WTC11 (cell line): ENCODE measurements at regions not wholly inside any gene's neighbourhood (a gene's known extent, or its start where the extent isn't known, plus 50 kb on each side); places are given as distances from the start of the nearest gene placed in this dataset.

Source experiments
- ATAC-seq: fragments of 200-7000 bp; cut with Tn5 transposase; 2 replicates; pipeline ENCODE4 v1.10.0; 2021; ENCODE audit warnings: mild to moderate bottlenecking, moderate library complexity
- CTCF ChIA-PET: fragments of 300-600 bp; sonication (Branson Sonifier 250); formaldehyde crosslinking; loops from one replicate; lab custom pipeline; 2021; ENCODE audit warnings: antibody characterized with exemption; lab: Charles Lee
- POLR2A ChIA-PET: fragments of 350-600 bp; sonication (Branson Sonifier 250); formaldehyde crosslinking; loops from one replicate; lab custom pipeline; 2021; ENCODE audit warnings: antibody characterized with exemption; lab: Charles Lee
- DNase-seq: peaks from one replicate; pipeline ENCODE4 v3.0.0; 2021; ENCODE audit warnings: low spot score
- H3K27ac Mint-ChIP-seq: 2 replicates; pipeline ENCODE4 v1.8.0; 2021; ENCODE audit warnings: mixed read lengths
- H3K27me3 Mint-ChIP-seq: 2 replicates; pipeline ENCODE4 v1.8.0; 2021; ENCODE audit warnings: low read depth, mild to moderate bottlenecking, moderate library complexity, mixed read lengths
- H3K36me3 Mint-ChIP-seq: 2 replicates; pipeline ENCODE4 v1.8.0; 2021; ENCODE audit warnings: mixed read lengths
- H3K4me1 Mint-ChIP-seq: 2 replicates; pipeline ENCODE4 v1.8.0; 2022; ENCODE audit warnings: mixed read lengths
- H3K4me3 Mint-ChIP-seq: 2 replicates; pipeline ENCODE4 v1.8.0; 2021; ENCODE audit warnings: mild to moderate bottlenecking, moderate library complexity, mixed read lengths
- H3K9me3 Mint-ChIP-seq: 2 replicates; pipeline ENCODE4 v1.8.0; 2021; ENCODE audit warnings: mixed read lengths
- AR ChIP-seq: fragments of 250-450 bp; sonication (Bioruptor Pico); IDR thresholded peaks from 2 replicates; pipeline ENCODE4 v1.9.0; 2021; ENCODE audit warnings: mild to moderate bottlenecking
- ATF2 ChIP-seq: sonication (generic); formaldehyde crosslinking; IDR thresholded peaks from 2 replicates; pipeline ENCODE4 v1.8.1; 2022; ENCODE audit warnings: low read depth, missing genetic modification reagents, borderline replicate concordance
- CREM ChIP-seq: sonication (generic); formaldehyde crosslinking; IDR thresholded peaks from 2 replicates; pipeline ENCODE4 v1.8.1; 2022; ENCODE audit warnings: mild to moderate bottlenecking, missing genetic modification reagents, moderate library complexity
- CTCF ChIP-seq: fragments of 200-600 bp; IDR thresholded peaks from 2 replicates; pipeline ENCODE4 v1.8.0; 2022; ENCODE audit warnings: antibody characterized with exemption
- E2F5 ChIP-seq: sonication (generic); formaldehyde crosslinking; IDR thresholded peaks from 2 replicates; pipeline ENCODE4 v1.8.1; 2022; ENCODE audit warnings: mild to moderate bottlenecking, moderate library complexity, missing genetic modification reagents
- ETV6 ChIP-seq: sonication (generic); formaldehyde crosslinking; IDR thresholded peaks from 2 replicates; pipeline ENCODE4 v1.8.1; 2022; ENCODE audit warnings: mild to moderate bottlenecking, missing genetic modification reagents
- IRF1 ChIP-seq: sonication (generic); formaldehyde crosslinking; IDR thresholded peaks from 2 replicates; pipeline ENCODE4 v1.8.0; 2023; ENCODE audit warnings: missing genetic modification reagents
- JUN ChIP-seq: sonication (generic); formaldehyde crosslinking; IDR thresholded peaks from 2 replicates; pipeline ENCODE4 v1.8.0; 2023; ENCODE audit warnings: mild to moderate bottlenecking, missing genetic modification reagents
- MYBL2 ChIP-seq: sonication (generic); formaldehyde crosslinking; IDR thresholded peaks from 2 replicates; pipeline ENCODE4 v1.8.1; 2023; ENCODE audit warnings: mild to moderate bottlenecking, moderate library complexity, missing genetic modification reagents
- NFE2L1 ChIP-seq: sonication (generic); formaldehyde crosslinking; IDR thresholded peaks from 2 replicates; pipeline ENCODE4 v1.8.1; 2023; ENCODE audit warnings: missing genetic modification reagents
- PRDM15 ChIP-seq: sonication (generic); formaldehyde crosslinking; IDR thresholded peaks from 2 replicates; pipeline ENCODE4 v1.8.0; 2022; ENCODE audit warnings: missing genetic modification reagents
- PREB ChIP-seq: sonication (generic); formaldehyde crosslinking; IDR thresholded peaks from 2 replicates; pipeline ENCODE4 v1.8.1; 2022; ENCODE audit warnings: mild to moderate bottlenecking, missing genetic modification reagents, moderate library complexity, borderline replicate concordance
- RORB ChIP-seq: fragments of 250-450 bp; sonication (Bioruptor Pico); IDR thresholded peaks from 2 replicates; pipeline ENCODE4 v1.9.0; 2021; ENCODE audit warnings: mild to moderate bottlenecking
- SP1 ChIP-seq: sonication (generic); formaldehyde crosslinking; conservative IDR thresholded peaks from 2 replicates; pipeline ENCODE4 v1.8.1; 2022; ENCODE audit warnings: missing genetic modification reagents
- ZNF317 ChIP-seq: sonication (generic); formaldehyde crosslinking; IDR thresholded peaks from 2 replicates; pipeline ENCODE4 v1.8.1; 2023; ENCODE audit warnings: low read depth, mild to moderate bottlenecking, moderate library complexity, missing genetic modification reagents, borderline replicate concordance
- ZNF423 ChIP-seq: fragments of 250-450 bp; sonication (Bioruptor Pico); IDR thresholded peaks from 2 replicates; pipeline ENCODE4 v2.1.2; 2022; ENCODE audit warnings: mild to moderate bottlenecking, moderate library complexity
- ZSCAN18 ChIP-seq: fragments of 250-450 bp; sonication (Bioruptor Pico); IDR thresholded peaks from 2 replicates; pipeline ENCODE4 v2.1.2; 2022; ENCODE audit warnings: mild to moderate bottlenecking, moderate library complexity

- ChIA-PET CTCF (no interaction called here), POLR2A (no interaction called here)
- H3K4me3 Mint-ChIP-seq = no peak overlapping the region
- no peak overlapping the region for H3K27ac Mint-ChIP-seq
- no peaks in the 10 kb centered on the region; the same call in 1 of the 2 replicates for H3K27me3 Mint-ChIP-seq
- peaks cover 36% of the 10 kb centered on the region for H3K4me1 Mint-ChIP-seq
- TF ChIP-seq PRDM15 (CRISPR knock-in tag) (no peak), E2F5 (CRISPR knock-in tag) (no peak), ZNF317 (CRISPR knock-in tag) (no peak), SP1 (CRISPR knock-in tag) (no peak), JUN (no peak), RORB (no peak), ETV6 (no peak), CREM (CRISPR knock-in tag) (no peak), PREB (no peak), MYBL2 (no peak)
- TF ChIP-seq, all 79 proteins: peak for 0
- no peak for ATAC-seq
- no peak for DNase-seq
- no peaks in the 10 kb centered on the region for H3K36me3 Mint-ChIP-seq
- no peaks in the 10 kb centered on the region for H3K9me3 Mint-ChIP-seq
These were observed 272.0 kb downstream of the DTHD1 start for GRCh38 chr4:36553453-36553852.

- H3K4me3 Mint-ChIP-seq = no peak overlapping the region
- CTCF ChIA-PET = no interaction called here
- ATAC-seq = no peak
- POLR2A ChIA-PET = no interaction called here
- no peaks in the 10 kb centered on the region for H3K36me3 Mint-ChIP-seq
- no peaks in the 10 kb centered on the region; the same call in 1 of the 2 replicates for H3K27me3 Mint-ChIP-seq
- DNase-seq = no peak
- no peaks in the 10 kb centered on the region for H3K9me3 Mint-ChIP-seq
- peak overlapping the region; percentile 3; the same call in 1 of the 2 replicates for H3K27ac Mint-ChIP-seq
- H3K4me1 Mint-ChIP-seq = peaks cover 24% of the 10 kb centered on the region
- TF ChIP-seq CTCF = no peak
- TF ChIP-seq ZNF423 (CRISPR knock-in tag) = no peak
- TF ChIP-seq ATF2 (CRISPR knock-in tag) = no peak
- no peak for TF ChIP-seq AR (CRISPR knock-in tag)
- TF ChIP-seq IRF1 (CRISPR knock-in tag) = no peak
- TF ChIP-seq ZNF317 (CRISPR knock-in tag) = no peak
- TF ChIP-seq ZSCAN18 (CRISPR knock-in tag) = no peak
- no peak for TF ChIP-seq NFE2L1
These were observed 275.6 kb downstream of the DTHD1 start for GRCh38 chr4:36556984-36557383.
